Cardiac septum (tissue), 1 donor: ENCODE measurements at regions not wholly inside any gene's neighbourhood (a gene's known extent, or its start where the extent isn't known, plus 50 kb on each side); places are given as distances from the start of the nearest gene placed in this dataset.

Experiments
- DNase-seq: peaks from one replicate; pipeline ENCODE4 v3.0.0-alpha.2; 2020; ENCODE audit warnings: low spot score
- intact Hi-C: fragments of 100-400 bp; cut with DNase I; formaldehyde crosslinking; loops from one replicate; pipeline ENCODE4 v1.14.0; 2022
- donor health status: DM: no; HTN: no; CAD: no.

DNA sequence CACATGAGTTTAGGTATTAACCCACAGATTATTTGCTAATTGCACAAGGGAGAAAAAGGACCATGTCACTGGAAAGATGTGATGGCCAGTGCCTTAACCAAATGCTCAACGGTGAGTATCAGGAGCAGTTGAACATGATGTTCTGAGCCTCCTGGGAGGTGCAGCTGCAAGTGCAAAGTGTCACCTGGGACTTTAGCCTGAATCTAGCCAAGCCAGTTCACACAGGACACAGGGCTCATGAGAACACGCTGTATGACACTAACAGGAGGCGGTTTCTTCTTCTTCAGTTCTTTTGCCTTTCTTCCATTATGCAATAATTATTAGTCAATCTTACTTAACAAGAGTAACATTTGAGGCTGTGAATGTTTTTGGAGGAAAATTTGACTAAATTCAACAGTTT, 225.3 kb downstream of the THBS2 start:
- DNase-seq, result no peak
- intact Hi-C loops, result no loop called here

GRCh38 chr6:169026175-169026574, 227.5 kb downstream of the THBS2 start:
- intact Hi-C loops, result no loop called here
- DNase-seq, result no peak

- intact Hi-C loops, result no loop called here
- DNase-seq, result no peak
These were observed 229.5 kb downstream of the THBS2 start for GRCh38 chr6:169024047-169024660.

- intact Hi-C loops, result no loop called here
- DNase-seq, result no peak
These were observed 230.3 kb downstream of the THBS2 start for GRCh38 chr6:169023161-169023874.

GRCh38 chr6:169022079-169022478, 231.6 kb downstream of the THBS2 start:
- DNase-seq, result no peak
- intact Hi-C loops, result no loop called here

DNA sequence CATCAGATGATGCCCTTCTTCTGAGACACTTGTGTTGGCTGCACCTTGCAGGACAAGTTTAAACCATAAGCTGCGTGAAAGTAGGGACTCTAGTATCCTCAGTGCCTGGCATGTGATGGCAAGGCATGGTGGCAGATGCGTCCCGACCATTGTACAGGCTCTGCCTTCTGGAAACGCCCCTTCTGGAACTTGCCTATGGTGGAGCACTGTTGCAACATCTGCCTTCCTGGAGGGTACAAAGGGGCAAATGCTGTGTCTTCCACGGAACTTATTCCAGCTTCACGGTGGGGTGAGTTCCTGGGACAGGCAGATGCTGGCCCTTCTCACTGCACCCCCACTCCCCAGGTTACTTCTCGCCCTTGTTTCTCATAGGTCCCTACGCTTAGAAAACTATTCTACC, 232.8 kb downstream of the THBS2 start:
- DNase-seq, result no peak
- intact Hi-C loops, result no loop called here

GRCh38 chr6:169019727-169020491, 233.7 kb downstream of the THBS2 start:
- no peak for DNase-seq
- intact Hi-C loops, result no loop called here

DNA sequence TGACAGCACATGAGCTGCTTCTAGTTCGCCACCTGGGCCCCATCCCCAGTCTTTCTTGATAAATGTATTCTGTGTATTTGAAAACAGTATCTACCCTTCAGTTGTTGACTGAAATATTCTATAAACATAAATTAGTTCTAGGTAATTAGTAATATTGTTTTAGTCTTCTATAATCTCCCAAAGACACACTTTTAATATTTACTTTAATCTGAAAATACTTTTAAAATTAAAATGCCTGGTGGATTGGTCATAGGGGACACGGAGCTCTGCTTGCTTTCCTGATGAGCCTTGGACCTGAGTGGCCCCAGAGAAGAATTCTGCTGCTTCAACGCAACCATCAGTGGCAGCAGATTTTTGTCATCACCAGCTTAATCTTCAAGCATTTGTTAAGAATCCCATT, 234.5 kb downstream of the THBS2 start:
- no peak for DNase-seq
- intact Hi-C loops, result no loop called here

- no peak for DNase-seq
- intact Hi-C loops, result no loop called here
These were observed 236.9 kb downstream of the THBS2 start for GRCh38 chr6:169016758-169017157.

DNA sequence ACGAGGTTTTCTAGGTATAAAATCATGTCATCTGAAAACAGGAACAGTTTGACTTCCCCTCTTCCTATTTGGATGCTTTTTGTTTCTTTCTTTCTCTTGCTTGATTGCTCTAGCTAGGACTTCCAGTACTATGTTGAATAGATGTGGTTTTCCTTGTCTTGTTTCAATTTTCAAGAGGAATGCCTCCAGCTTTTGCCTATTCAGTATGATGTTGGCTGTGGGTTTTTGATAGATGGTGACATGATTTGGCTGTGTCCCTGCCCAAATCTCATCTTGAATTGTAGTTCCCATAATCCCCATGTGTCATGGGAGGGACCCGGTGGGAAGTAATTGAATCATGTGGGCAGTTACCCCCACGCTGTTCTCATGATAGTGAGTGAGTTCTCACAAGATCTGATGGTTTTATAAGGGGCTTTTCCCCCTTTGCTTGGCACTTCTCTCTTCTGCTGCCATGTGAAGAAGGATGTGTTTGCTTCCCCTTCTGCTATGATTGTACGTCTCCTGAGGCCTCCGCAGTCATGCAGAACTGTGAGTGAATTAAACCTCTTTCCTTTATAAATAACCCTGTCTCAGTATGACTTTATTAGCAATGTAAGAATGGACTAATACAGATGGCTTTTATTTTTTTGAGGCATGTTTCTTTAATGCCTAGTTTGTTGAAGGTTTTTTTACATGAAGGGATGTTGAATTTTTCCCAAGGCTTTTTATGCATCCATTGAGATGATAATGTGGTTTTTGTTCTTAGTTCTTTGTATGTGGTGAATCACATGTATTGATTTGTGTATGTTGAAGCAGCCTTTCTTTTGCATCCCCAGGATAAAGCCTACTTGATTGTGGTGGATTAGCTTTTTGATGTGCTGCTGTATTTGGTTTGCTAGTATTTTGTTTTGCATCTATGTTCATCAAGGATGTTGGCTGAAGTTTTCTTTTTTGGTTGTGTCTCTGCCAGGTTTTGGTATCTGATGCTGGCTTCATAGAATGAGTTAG, 239.1 kb downstream of the THBS2 start:
- intact Hi-C loops, result no loop called here
- no peak for DNase-seq

DNA sequence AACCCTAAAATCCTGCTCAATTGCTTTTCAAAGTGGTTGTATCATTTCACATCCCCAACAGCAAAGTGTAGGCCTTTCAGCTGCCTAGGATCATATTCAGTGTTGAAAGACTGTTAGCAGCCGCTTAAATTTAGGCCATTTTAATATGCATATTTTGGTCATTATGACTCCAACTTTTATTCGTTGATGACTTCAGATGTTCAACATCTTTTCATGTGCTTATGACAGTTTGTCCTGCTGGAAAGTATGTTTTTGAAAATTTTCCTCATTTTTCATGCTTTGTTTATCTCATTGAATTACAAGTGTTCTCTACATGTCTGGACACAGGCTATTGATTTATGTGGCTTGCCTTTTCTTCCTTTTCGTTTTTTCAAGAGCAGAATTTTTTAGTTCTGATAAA, 244.0 kb downstream of the THBS2 start:
- intact Hi-C loops, result no loop called here
- DNase-seq, result no peak

DNA sequence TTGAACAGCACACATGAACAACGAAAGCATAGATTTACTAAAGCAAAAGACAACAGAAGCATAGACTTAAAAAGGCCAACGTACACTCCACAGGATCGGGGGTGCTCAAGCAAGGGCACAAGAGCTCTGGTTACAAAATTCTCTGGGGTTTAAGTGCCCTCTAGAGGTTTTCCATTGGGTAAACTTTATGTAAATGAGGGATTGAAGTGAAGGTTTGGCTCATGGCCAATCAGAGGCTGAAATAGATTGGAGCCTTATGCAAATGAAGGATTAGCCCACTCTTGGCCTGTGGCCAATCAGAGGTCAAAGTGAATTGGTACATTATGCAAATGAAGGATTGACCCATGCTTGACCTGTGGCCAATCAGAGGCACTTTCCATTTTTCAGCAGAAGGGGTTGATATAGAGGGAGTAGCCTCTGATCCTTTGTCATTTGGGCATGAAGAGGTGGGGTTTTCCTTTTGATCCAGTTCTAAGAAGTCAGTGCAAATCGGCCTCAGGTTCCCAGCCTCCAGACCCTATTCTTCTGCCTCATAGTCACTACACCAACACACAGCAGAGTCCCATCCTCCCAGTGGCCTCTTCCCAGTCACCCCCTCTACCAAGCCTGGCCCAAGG, 244.9 kb downstream of the THBS2 start:
- no peak for DNase-seq
- intact Hi-C loops, result no loop called here

GRCh38 chr6:169005166-169005565, 248.5 kb downstream of the THBS2 start:
- intact Hi-C loops, result no loop called here
- DNase-seq, result no peak

GRCh38 chr6:169000022-169000421, 253.6 kb downstream of the THBS2 start:
- intact Hi-C loops, result no loop called here
- DNase-seq, result no peak

DNA sequence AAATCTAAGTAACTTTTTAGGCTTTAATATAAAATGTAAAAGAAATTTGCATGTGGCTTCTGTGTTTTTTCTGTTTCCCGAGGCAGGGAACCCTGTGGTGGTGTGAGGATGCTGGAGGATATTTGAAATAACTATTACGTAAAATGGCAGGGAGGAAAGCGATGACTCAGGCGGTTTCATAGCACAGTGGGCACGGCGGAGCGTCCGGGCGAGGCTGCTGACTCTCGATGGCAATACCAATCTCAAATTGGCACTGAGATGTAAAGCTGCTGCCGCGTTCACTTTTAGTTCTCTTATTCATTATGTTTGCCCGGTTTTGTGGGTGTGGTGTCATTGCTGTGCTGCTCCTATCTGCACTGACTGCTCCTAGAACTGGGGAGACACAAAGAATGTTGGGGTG, 254.3 kb downstream of the THBS2 start:
- DNase-seq, result no peak
- intact Hi-C loops, result no loop called here

GRCh38 chr6:168996356-168996625, 257.4 kb downstream of the THBS2 start:
- DNase-seq, result no peak
- intact Hi-C loops, result no loop called here

- intact Hi-C loops, result no loop called here
- no peak for DNase-seq
These were observed 257.9 kb downstream of the THBS2 start for GRCh38 chr6:168995526-168996355.

GRCh38 chr6:168994956-168995355, 258.7 kb downstream of the THBS2 start:
- intact Hi-C loops, result no loop called here
- no peak for DNase-seq
